Gastrocnemius medialis (tissue), 4 donors: ENCODE measurements at regions not wholly inside any gene's neighbourhood (a gene's known extent, or its start where the extent isn't known, plus 50 kb on each side); places are given as distances from the start of the nearest gene placed in this dataset.

ENCODE experiments used
- ATAC-seq, 2 donors: fragments of 150-250 bp; one replicate each; pipeline ENCODE4 v1.9.1; 2016
- DNase-seq, 2 donors: peaks; one replicate each; pipeline ENCODE4 v3.0.0-alpha.2; 2019
- H3K27ac ChIP-seq, 4 donors: fragments of 200-600 bp; sonication (generic); 1 replicate in 1 of 4; 2 replicates in 3 of 4; pipeline ENCODE4 v1.5.1; 2016 to 2018; ENCODE audit warnings: mild to moderate bottlenecking in 2 of 4, moderate library complexity in 1 of 4
- H3K27me3 ChIP-seq, 3 donors: fragments of 200-600 bp; sonication (generic) in 2 of 3; 1 replicate in 1 of 3; 2 replicates in 2 of 3; pipeline versions ENCODE4 v1.5.1 to v1.6.0; 2016 to 2019; ENCODE audit warnings: mild to moderate bottlenecking in 1 of 3, moderate library complexity in 1 of 3
- H3K36me3 ChIP-seq, 2 donors: fragments of 200-600 bp; sonication (generic) in 1 of 2; one replicate each; pipeline ENCODE4 v1.5.1; 2017 to 2018
- H3K4me1 ChIP-seq, 2 donors: fragments of 200-600 bp; sonication (generic) in 1 of 2; one replicate each; pipeline ENCODE4 v1.5.1; 2016 to 2017; ENCODE audit warnings: mild to moderate bottlenecking in 2 of 2
- H3K4me3 ChIP-seq, 4 donors: fragments of 200-600 bp; sonication (generic) in 3 of 4; 1 replicate in 1 of 4; 2 replicates in 3 of 4; pipeline ENCODE4 v1.5.1; 2016 to 2019; ENCODE audit warnings: mild to moderate bottlenecking in 2 of 4
- H3K9me3 ChIP-seq, 3 donors: fragments of 200-600 bp; sonication (generic) in 2 of 3; 1 replicate in 1 of 3; 2 replicates in 2 of 3; pipeline ENCODE4 v1.5.1; 2016 to 2019
- CTCF ChIP-seq, 5 experiments: fragments of 450-650 bp in 3 of 5; fragments of 200-600 bp in 2 of 5; sonication (generic) in 2 of 5; IDR thresholded peaks in 4 of 5; conservative IDR thresholded peaks in 1 of 5; 1 replicate in 4 of 5; 2 replicates in 1 of 5; pipeline ENCODE4 v1.5.1; 2016 to 2019; ENCODE audit warnings: antibody characterized with exemption in 5 of 5, mild to moderate bottlenecking in 3 of 5, moderate library complexity in 3 of 5
- POLR2A ChIP-seq, 2 donors: fragments of 450-650 bp; IDR thresholded peaks; one replicate each; pipeline ENCODE4 v1.6.1; 2017; ENCODE audit warnings: antibody characterized with exemption in 2 of 2, mild to moderate bottlenecking in 2 of 2, moderate library complexity in 2 of 2
- in situ Hi-C, 4 donors: fragments of 200-750 bp; cut with MboI; loops; one replicate each; pipeline versions ENCODE4 v1.15.0 to v1.8.0; 2017; ENCODE audit warnings: low sequenced_read_pairs in 4 of 4
- intact Hi-C: fragments of 100-400 bp; cut with DNase I; formaldehyde crosslinking; loops from one replicate; pipeline ENCODE4 v1.15.1; 2023; ENCODE audit warnings: low total_unique reads

GRCh38 chr10:43782814-43783213 lies 134.1 kb upstream of the ZNF32 start:
- H3K36me3 ChIP-seq = no peaks in the 10 kb centered on the region
- intact Hi-C loops = loop anchor here (10.0 kb wide), 1 partner anchor 88 kb away; no protein-coding TSS in a partner anchor
- no peaks in the 10 kb centered on the region for H3K4me1 ChIP-seq
- H3K27me3 ChIP-seq = no peaks in the 10 kb centered on the region
- no peak overlapping the region for H3K27ac ChIP-seq
- H3K4me3 ChIP-seq = no peak overlapping the region
- TF ChIP-seq CTCF (IDR thresholded peaks at IDR 0.05 in 4 of 5, conservative IDR thresholded peaks at IDR 0.05 in 1 of 5) (no peak), POLR2A (IDR thresholded peaks at IDR 0.05) (no peak)
- DNase-seq (no peak), ATAC-seq (no peak)
- H3K9me3 ChIP-seq = no peaks in the 10 kb centered on the region
- in situ Hi-C loops = no loop called here

- intact Hi-C loops = loop anchor here (10.0 kb wide), 1 partner anchor 87 kb away; no protein-coding TSS in a partner anchor
- Histone ChIP-seq H3K36me3 (no peaks in the 10 kb centered on the region), H3K27ac (no peak overlapping the region), H3K27me3 (no peaks in the 10 kb centered on the region), H3K4me1 (no peaks in the 10 kb centered on the region), H3K4me3 (no peak overlapping the region), H3K9me3 (no peaks in the 10 kb centered on the region)
- in situ Hi-C loops = no loop called here
- TF ChIP-seq CTCF (IDR thresholded peaks at IDR 0.05 in 4 of 5, conservative IDR thresholded peaks at IDR 0.05 in 1 of 5) (no peak), POLR2A (IDR thresholded peaks at IDR 0.05) (no peak)
- DNase-seq (no peak), ATAC-seq (no peak)
These were observed 133.0 kb upstream of the ZNF32 start for GRCh38 chr10:43781480-43782361.

- DNase-seq (no peak), ATAC-seq (no peak)
- TF ChIP-seq POLR2A (IDR thresholded peaks at IDR 0.05) = no peak
- TF ChIP-seq CTCF (IDR thresholded peaks at IDR 0.05 in 4 of 5, conservative IDR thresholded peaks at IDR 0.05 in 1 of 5) = no peak
- Histone ChIP-seq H3K27me3 (no peaks in the 10 kb centered on the region), H3K9me3 (no peaks in the 10 kb centered on the region), H3K4me1 (no peaks in the 10 kb centered on the region), H3K4me3 (no peak overlapping the region), H3K27ac (no peak overlapping the region), H3K36me3 (no peaks in the 10 kb centered on the region)
- intact Hi-C loops = no loop called here
- in situ Hi-C loops = no loop called here
These were observed 129.9 kb upstream of the ZNF32 start for GRCh38 chr10:43778571-43778970.

GRCh38 chr10:43775384-43775783 lies 126.7 kb upstream of the ZNF32 start:
- H3K9me3 ChIP-seq = no peaks in the 10 kb centered on the region
- ATAC-seq (no peak), DNase-seq (no peak)
- H3K27me3 ChIP-seq = no peaks in the 10 kb centered on the region
- H3K4me3 ChIP-seq = no peak overlapping the region
- no peaks in the 10 kb centered on the region for H3K4me1 ChIP-seq
- no peaks in the 10 kb centered on the region for H3K36me3 ChIP-seq
- in situ Hi-C loops = no loop called here
- intact Hi-C loops = no loop called here
- TF ChIP-seq CTCF (IDR thresholded peaks at IDR 0.05 in 4 of 5, conservative IDR thresholded peaks at IDR 0.05 in 1 of 5) = no peak
- no peak overlapping the region for H3K27ac ChIP-seq
